ENCODE measurements at regions not wholly inside any gene's neighbourhood (a gene's known extent, or its start where the extent isn't known, plus 50 kb on each side); places are given as distances from the start of the nearest gene placed in this dataset.

- DNase-seq (ENCODE audit: low read depth, low spot score): no peak
- H2AFZ ChIP-seq (ENCODE audit: control insufficient read depth, low read length): no peak overlapping the region
- no peaks in the 10 kb centered on the region for H4K20me1 ChIP-seq (ENCODE audit: control insufficient read depth, extremely low read depth, insufficient read depth, low read length)
- TF ChIP-seq EZH2 (IDR thresholded peaks at IDR 0.05; ENCODE audit: low read length) (no peak), CTCF (optimal IDR thresholded peaks at IDR 0.05 in 1 of 3, IDR thresholded peaks at IDR 0.05 in 1 of 3, conservative IDR thresholded peaks at IDR 0.05 in 1 of 3; ENCODE audit: extremely low read depth in 1 of 3, insufficient read depth in 2 of 3, low read length in 3 of 3) (no peak)
- no peak overlapping the region for H3K4me3 ChIP-seq (ENCODE audit: control insufficient read depth in 2 of 3, extremely low read depth in 1 of 3, insufficient read depth in 2 of 3, low read depth in 1 of 3, low read length in 3 of 3)
- H3K79me2 ChIP-seq (ENCODE audit: control insufficient read depth, insufficient read depth, low read length): no peaks in the 10 kb centered on the region
- H3K9me1 ChIP-seq (ENCODE audit: control insufficient read depth, extremely low read depth, insufficient read depth, low read length): no peaks in the 10 kb centered on the region
- no peaks in the 10 kb centered on the region for H3K36me3 ChIP-seq (ENCODE audit: control insufficient read depth in 2 of 2, extremely low read depth in 1 of 2, insufficient read depth in 2 of 2, low read length in 2 of 2)
- peak; percentile 75 for FAIRE-seq
- peaks cover 68% of the 10 kb centered on the region for H3K4me1 ChIP-seq (ENCODE audit: control insufficient read depth, extremely low read depth, insufficient read depth, low read length)
- H3K9ac ChIP-seq (ENCODE audit: control insufficient read depth, extremely low read depth, insufficient read depth, low read length): no peak overlapping the region
- no peaks in the 10 kb centered on the region for H3K27me3 ChIP-seq (ENCODE audit: control insufficient read depth, extremely low read depth, insufficient read depth, low read length)
- H3K27ac ChIP-seq (ENCODE audit: control insufficient read depth, insufficient read depth, low read length): no peak overlapping the region
- dilution Hi-C loops (cut with MboI; ENCODE audit: extremely low pct_ligation_motif_present, low sequenced_read_pairs): no loop called here
- H3K9me3 ChIP-seq (ENCODE audit: control insufficient read depth, low read depth, low read length): no peaks in the 10 kb centered on the region
- peak overlapping the region; percentile 11 for H3K4me2 ChIP-seq (ENCODE audit: control insufficient read depth, extremely low read depth, insufficient read depth, low read depth, low read length)
These were observed 88.3 kb upstream of the SLC44A3 start for GRCh38 chr1:94731891-94732290.

GRCh38 chr1:94730450-94730849, 89.7 kb upstream of the SLC44A3 start:
- H3K9me1 ChIP-seq (ENCODE audit: control insufficient read depth, extremely low read depth, insufficient read depth, low read length): no peaks in the 10 kb centered on the region
- peaks cover 69% of the 10 kb centered on the region for H3K4me1 ChIP-seq (ENCODE audit: control insufficient read depth, extremely low read depth, insufficient read depth, low read length)

More at GRCh38 chr1:94730450-94730849, 89.7 kb upstream of the SLC44A3 start:
- H3K9me3 ChIP-seq (ENCODE audit: control insufficient read depth, low read depth, low read length): no peaks in the 10 kb centered on the region
- no peak for DNase-seq (ENCODE audit: low read depth, low spot score)
- H3K79me2 ChIP-seq (ENCODE audit: control insufficient read depth, insufficient read depth, low read length): no peaks in the 10 kb centered on the region
- FAIRE-seq: no peak
- no peak overlapping the region for H3K9ac ChIP-seq (ENCODE audit: control insufficient read depth, extremely low read depth, insufficient read depth, low read length)
- no peaks in the 10 kb centered on the region for H4K20me1 ChIP-seq (ENCODE audit: control insufficient read depth, extremely low read depth, insufficient read depth, low read length)
- TF ChIP-seq EZH2 (IDR thresholded peaks at IDR 0.05; ENCODE audit: low read length) (no peak), CTCF (optimal IDR thresholded peaks at IDR 0.05 in 1 of 3, IDR thresholded peaks at IDR 0.05 in 1 of 3, conservative IDR thresholded peaks at IDR 0.05 in 1 of 3; ENCODE audit: extremely low read depth in 1 of 3, insufficient read depth in 2 of 3, low read length in 3 of 3) (no peak)
- H3K36me3 ChIP-seq (ENCODE audit: control insufficient read depth in 2 of 2, extremely low read depth in 1 of 2, insufficient read depth in 2 of 2, low read length in 2 of 2): no peaks in the 10 kb centered on the region
- no peak overlapping the region for H3K4me2 ChIP-seq (ENCODE audit: control insufficient read depth, extremely low read depth, insufficient read depth, low read depth, low read length)
- no peak overlapping the region for H3K27ac ChIP-seq (ENCODE audit: control insufficient read depth, insufficient read depth, low read length)
- no peak overlapping the region for H3K4me3 ChIP-seq (ENCODE audit: control insufficient read depth in 2 of 3, extremely low read depth in 1 of 3, insufficient read depth in 2 of 3, low read depth in 1 of 3, low read length in 3 of 3)
- dilution Hi-C loops (cut with MboI; ENCODE audit: extremely low pct_ligation_motif_present, low sequenced_read_pairs): no loop called here
- no peak overlapping the region for H2AFZ ChIP-seq (ENCODE audit: control insufficient read depth, low read length)
- no peaks in the 10 kb centered on the region for H3K27me3 ChIP-seq (ENCODE audit: control insufficient read depth, extremely low read depth, insufficient read depth, low read length)
